IMR-90 (cell line): ENCODE measurements at regions not wholly inside any gene's neighbourhood (a gene's known extent, or its start where the extent isn't known, plus 50 kb on each side); places are given as distances from the start of the nearest gene placed in this dataset.

Source experiments
- ATAC-seq: fragments of 200-7000 bp; cut with Tn5 transposase; 2 replicates; pipeline ENCODE4 v1.9.1; 2020; ENCODE audit warnings: low read depth, mild to moderate bottlenecking, moderate library complexity
- BruUV-seq: library from RNA; stranded (reverse); fragments of 400-500 nt; replicated peaks from 2 replicates; lab custom pipeline; 2021; lab: Mats Ljungman, UMichigan
- CTCF ChIA-PET: fragments of 300-600 bp; formaldehyde crosslinking; extraction: SDS; loops from one replicate; lab custom pipeline; 2021; ENCODE audit warnings: antibody characterized with exemption; lab: Yijun Ruan, JAX
- POLR2A ChIA-PET: fragments of 300-600 bp; sonication (Branson Sonifier 250); formaldehyde crosslinking; loops from one replicate; lab custom pipeline; 2022; ENCODE audit warnings: antibody characterized with exemption; ENCODE audit not compliant: unreplicated experiment; lab: Charles Lee
- DNase-seq: peaks from one replicate; pipeline ENCODE4 v3.0.0; 2013
- H2AFZ ChIP-seq: replicated peaks from 2 replicates; pipeline ENCODE3; 2013; ENCODE audit warnings: low read length, mild to moderate bottlenecking; ENCODE audit not compliant: poor library complexity
- H2AK5ac ChIP-seq: 2 replicates; pipeline ENCODE4 v1.6.1; 2013; ENCODE audit warnings: low read depth, low read length, inconsistent platforms
- H2AK9ac ChIP-seq: replicated peaks from 2 replicates; pipeline ENCODE3; 2013; ENCODE audit warnings: mild to moderate bottlenecking, low read depth, low read length, moderate library complexity; ENCODE audit not compliant: poor library complexity
- H2BK120ac ChIP-seq: 2 replicates; pipeline ENCODE4 v1.6.1; 2013; ENCODE audit warnings: low read depth, low read length, inconsistent platforms
- H2BK15ac ChIP-seq: 3 replicates; pipeline ENCODE4 v1.6.1; 2013; ENCODE audit warnings: low read depth, low read length, inconsistent platforms
- H2BK20ac ChIP-seq: 2 replicates; pipeline ENCODE4 v1.6.1; 2013; ENCODE audit warnings: low read depth, mild to moderate bottlenecking, inconsistent platforms, low read length, moderate library complexity
- H2BK5ac ChIP-seq: 2 replicates; pipeline ENCODE4 v1.6.1; 2013; ENCODE audit warnings: mild to moderate bottlenecking, low read depth, low read length, inconsistent platforms; ENCODE audit not compliant: poor library complexity, severe bottlenecking
- H3K14ac ChIP-seq: replicated peaks from 2 replicates; pipeline ENCODE4 v1.6.1; 2013; ENCODE audit warnings: low read depth, low read length, inconsistent platforms
- H3K18ac ChIP-seq: 2 replicates; pipeline ENCODE4 v1.6.1; 2013; ENCODE audit warnings: low read depth, low read length, control low read depth
- H3K23ac ChIP-seq: 2 replicates; pipeline ENCODE4 v1.6.1; 2013; ENCODE audit warnings: low read depth, low read length, inconsistent platforms
- H3K27ac ChIP-seq: 2 replicates; pipeline ENCODE4 v1.5.1; 2013; ENCODE audit warnings: mild to moderate bottlenecking, control low read depth, low read length; ENCODE audit not compliant: insufficient read depth
- H3K27me3 ChIP-seq: 2 replicates; pipeline ENCODE4 v1.6.1; 2013; ENCODE audit warnings: low read length; ENCODE audit not compliant: control insufficient read depth, insufficient read depth
- H3K36me3 ChIP-seq: 2 replicates; pipeline ENCODE4 v1.6.1; 2013; ENCODE audit warnings: low read length, mixed read lengths; ENCODE audit not compliant: control insufficient read depth, insufficient read depth
- H3K4ac ChIP-seq: 2 replicates; pipeline ENCODE4 v1.6.1; 2013; ENCODE audit warnings: low read depth, low read length, inconsistent platforms
- H3K4me1 ChIP-seq: 2 replicates; pipeline ENCODE4 v1.6.1; 2013; ENCODE audit warnings: low read length, mixed read lengths; ENCODE audit not compliant: control insufficient read depth, insufficient read depth
- H3K4me2 ChIP-seq: 2 replicates; pipeline ENCODE4 v1.6.1; 2013; ENCODE audit warnings: low read depth, mild to moderate bottlenecking, control low read depth, low read length, moderate library complexity
- H3K4me3 ChIP-seq: 2 replicates; pipeline ENCODE4 v1.5.1; 2013; ENCODE audit warnings: low read depth, mild to moderate bottlenecking, control low read depth, low read length, moderate library complexity; ENCODE audit not compliant: insufficient read depth
- H3K56ac ChIP-seq: 2 replicates; pipeline ENCODE4 v1.6.1; 2013; ENCODE audit warnings: low read length, inconsistent platforms; ENCODE audit not compliant: insufficient read depth; ENCODE audit errors: extremely low read depth
- H3K79me1 ChIP-seq, 2 experiments: 2 replicates each; pipeline ENCODE4 v1.6.1; 2013; ENCODE audit warnings: low read length in 2 of 2, inconsistent platforms in 1 of 2, low read depth in 1 of 2
- H3K9ac ChIP-seq: 2 replicates; pipeline ENCODE4 v1.6.1; 2013; ENCODE audit warnings: low read depth, low read length, control low read depth
- H3K9me1 ChIP-seq: 2 replicates; pipeline ENCODE4 v1.6.1; 2013; ENCODE audit warnings: low read length, inconsistent platforms; ENCODE audit not compliant: insufficient read depth
- H3K9me3 ChIP-seq: 2 replicates; pipeline ENCODE4 v1.6.1; 2013; ENCODE audit warnings: low read length; ENCODE audit not compliant: control insufficient read depth, insufficient read depth
- H4K20me1 ChIP-seq: 2 replicates; pipeline ENCODE4 v1.6.1; 2013; ENCODE audit warnings: low read length, inconsistent platforms; ENCODE audit not compliant: insufficient read depth
- H4K5ac ChIP-seq: 2 replicates; pipeline ENCODE4 v1.6.1; 2013; ENCODE audit warnings: mild to moderate bottlenecking, low read depth, low read length, control low read depth
- H4K8ac ChIP-seq, 2 experiments: 2 replicates each; pipeline ENCODE4 v1.6.1; 2013; ENCODE audit warnings: low read depth in 2 of 2, low read length in 2 of 2, control low read depth in 1 of 2, inconsistent platforms in 1 of 2
- H4K91ac ChIP-seq: 2 replicates; pipeline ENCODE4 v1.6.1; 2013; ENCODE audit warnings: low read depth, low read length, inconsistent platforms; ENCODE audit not compliant: insufficient read depth
- BHLHE40 ChIP-seq: fragments of 150-350 bp; IDR thresholded peaks from 2 replicates; pipeline ENCODE4 v1.6.1; 2016; ENCODE audit warnings: mild to moderate bottlenecking, low read depth, low read length
- CEBPB ChIP-seq: IDR thresholded peaks from 2 replicates; pipeline ENCODE4 v1.6.1; 2012; ENCODE audit warnings: low read depth, low read length, improper control_type of control experiment
- CHD1 ChIP-seq: IDR thresholded peaks from 2 replicates; pipeline ENCODE4 v1.6.1; 2012; ENCODE audit warnings: low read depth, low read length, improper control_type of control experiment
- CTCF ChIP-seq: conservative IDR thresholded peaks from 2 replicates; pipeline ENCODE4 v1.5.1; 2012; ENCODE audit warnings: mild to moderate bottlenecking, low read depth, low read length, improper control_type of control experiment
- ELK1 ChIP-seq: fragments of 150-350 bp; IDR thresholded peaks from 2 replicates; pipeline ENCODE4 v1.6.1; 2016; ENCODE audit warnings: low read depth, mild to moderate bottlenecking, low read length, moderate library complexity, borderline replicate concordance
- FOS ChIP-seq: fragments of 150-350 bp; IDR thresholded peaks from 2 replicates; pipeline ENCODE4 v1.6.1; 2016; ENCODE audit warnings: low read depth, low read length
- MAFK ChIP-seq: IDR thresholded peaks from 2 replicates; pipeline ENCODE4 v1.6.1; 2012; ENCODE audit warnings: low read depth, low read length, improper control_type of control experiment
- MAZ ChIP-seq: IDR thresholded peaks from 2 replicates; pipeline ENCODE4 v1.6.1; 2012; ENCODE audit warnings: low read depth, mild to moderate bottlenecking, low read length, improper control_type of control experiment, moderate library complexity, borderline replicate concordance
- MXI1 ChIP-seq: IDR thresholded peaks from 2 replicates; pipeline ENCODE4 v1.6.1; 2012; ENCODE audit warnings: low read depth, mild to moderate bottlenecking, low read length, moderate library complexity, borderline replicate concordance
- NFE2L2 ChIP-seq: fragments of 150-350 bp; IDR thresholded peaks from 2 replicates; pipeline ENCODE4 v1.6.1; 2016; ENCODE audit warnings: low read depth, mild to moderate bottlenecking, low read length
- POLR2A ChIP-seq: IDR thresholded peaks from 2 replicates; pipeline ENCODE4 v1.6.1; 2012; ENCODE audit warnings: mild to moderate bottlenecking, low read depth, low read length
- RAD21 ChIP-seq: IDR thresholded peaks from 2 replicates; pipeline ENCODE4 v1.6.1; 2012; ENCODE audit warnings: low read length, improper control_type of control experiment
- RCOR1 ChIP-seq: IDR thresholded peaks from 2 replicates; pipeline ENCODE4 v1.6.1; 2012; ENCODE audit warnings: mild to moderate bottlenecking, low read length, improper control_type of control experiment; ENCODE audit not compliant: insufficient replicate concordance
- RFX5 ChIP-seq: IDR thresholded peaks from 2 replicates; pipeline ENCODE4 v1.8.0; 2012; ENCODE audit warnings: low read depth, mild to moderate bottlenecking, low read length, moderate library complexity
- SMC3 ChIP-seq: fragments of 150-350 bp; IDR thresholded peaks from 2 replicates; pipeline ENCODE4 v1.6.1; 2016; ENCODE audit warnings: low read depth, mild to moderate bottlenecking, antibody characterized with exemption, low read length, moderate library complexity
- USF2 ChIP-seq: fragments of 150-350 bp; IDR thresholded peaks from 2 replicates; pipeline ENCODE4 v1.6.1; 2017; ENCODE audit warnings: mild to moderate bottlenecking, antibody characterized with exemption, low read length, low read depth
- WGBS, 2 experiments: methylation state at CpG; one replicate each; pipeline versions ENCODE4 v1.1.5 to v1.1.7; 2013; ENCODE audit warnings: missing lambda C conversion rate in 2 of 2; ENCODE audit not compliant: insufficient read length in 1 of 2; ENCODE audit errors: extremely low coverage in 2 of 2; 5-methylcytosine and 5-hydroxymethylcytosine counted together
- dilution Hi-C: fragments of 300-500 bp; cut with HindIII; formaldehyde crosslinking; loops from one replicate; pipeline ENCODE4 v1.14.3; 2018; ENCODE audit warnings: low sequenced_read_pairs; ENCODE audit not compliant: unreplicated experiment
- in situ Hi-C: fragments of 300-500 bp; cut with MboI; formaldehyde crosslinking; loops from 3 replicates; pipeline ENCODE4 v1.14.3; 2019; ENCODE audit warnings: low sequenced_read_pairs, inconsistent platforms, mixed read lengths
- intact Hi-C: fragments of 100-400 bp; cut with micrococcal nuclease; formaldehyde crosslinking; loops from 2 replicates; pipeline ENCODE4 v1.10.0; 2022

DNA sequence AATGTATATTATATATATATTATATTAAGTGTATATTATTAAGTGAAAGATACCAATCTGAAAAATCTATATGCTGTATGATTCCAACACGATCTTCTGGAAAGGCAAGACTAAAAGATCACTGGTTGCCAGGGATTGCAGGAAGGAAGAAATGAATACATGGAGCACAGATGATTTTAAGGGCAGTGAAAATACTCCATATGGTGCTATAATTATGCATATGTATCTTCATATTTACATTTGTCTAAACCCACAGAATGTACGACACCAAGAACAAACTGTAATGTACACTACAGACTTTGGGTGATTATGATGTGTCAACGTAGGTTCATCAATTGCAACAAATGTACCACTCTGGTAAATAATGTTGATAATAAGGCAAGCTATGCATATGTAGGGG lies 194.7 kb upstream of the MME start:
- ChIA-PET CTCF (interaction anchor here (0.6 to 1.5 kb wide), 2 partner anchors 19 to 464 kb away, joined by 3 to 5 read pairs; no protein-coding TSS in a partner anchor), POLR2A (no interaction called here)
- Histone ChIP-seq H3K9me3 (no peaks in the 10 kb centered on the region), H3K4me3 (no peak overlapping the region), H3K27ac (peak overlapping the region; percentile 77), H4K20me1 (no peaks in the 10 kb centered on the region), H3K79me1 (no peaks in the 10 kb centered on the region), H2BK15ac (peak overlapping the region; percentile 57; the same call in 2 of the 3 replicates), H3K27me3 (no peaks in the 10 kb centered on the region), H3K9ac (no peak overlapping the region), H3K36me3 (no peaks in the 10 kb centered on the region), H2AK5ac (peak overlapping the region; percentile 94), H3K9me1 (no peaks in the 10 kb centered on the region), H3K56ac (peak overlapping the region; percentile 51; the same call in 1 of the 2 replicates), H2BK5ac (peak overlapping the region; percentile 99), H3K4me2 (peak overlapping the region; percentile 18; the same call in 1 of the 2 replicates), H4K91ac (peak overlapping the region; percentile 93), H3K4me1 (peaks cover 7% of the 10 kb centered on the region), H3K18ac (peak overlapping the region; percentile 99), H4K8ac (peak overlapping the region; percentile 83 to 96), H4K5ac (peak overlapping the region; percentile 99), H2BK20ac (peak overlapping the region; percentile 94), H3K4ac (peak overlapping the region; percentile 84; the same call in 1 of the 2 replicates), H3K23ac (peak overlapping the region; percentile 84), H3K14ac (peak overlapping the region; percentile 89), H2AFZ (no peak overlapping the region), H2AK9ac (no peak overlapping the region), H2BK120ac (peak overlapping the region; percentile 97)
- intact Hi-C loops: loop anchor here (5.0 kb wide), 2 partner anchors 108 to 187 kb away; no protein-coding TSS in a partner anchor
- no TSS peak for BruUV-seq
- in situ Hi-C loops: loop anchor here (10.0 kb wide), 1 partner anchor 189 kb away; no protein-coding TSS in a partner anchor
- dilution Hi-C loops: no loop called here
- TF ChIP-seq CHD1 (no peak), FOS (no peak), NFE2L2 (no peak), USF2 (no peak), ELK1 (no peak), RCOR1 (no peak), CEBPB (no peak), CTCF (no peak), MAFK (no peak), MAZ (no peak), RAD21 (no peak), MXI1 (no peak), BHLHE40 (no peak), SMC3 (no peak), RFX5 (no peak), POLR2A (no peak)
- WGBS, 2 experiments: no CpG with 5 or more reads among the region's 3 CpGs
- DNase-seq: no peak
- no peak for ATAC-seq
